Ectodermal cell (in vitro differentiated cells): ENCODE measurements at regions not wholly inside any gene's neighbourhood (a gene's known extent, or its start where the extent isn't known, plus 50 kb on each side); places are given as distances from the start of the nearest gene placed in this dataset.

Source experiments
- H3K27ac ChIP-seq: 2 replicates; pipeline ENCODE4 v1.7.0; 2013; ENCODE audit warnings: mild to moderate bottlenecking, low read depth, low read length; ENCODE audit not compliant: insufficient read depth, poor library complexity, severe bottlenecking
- H3K27me3 ChIP-seq: 2 replicates; pipeline ENCODE4 v1.7.0; 2013; ENCODE audit warnings: mild to moderate bottlenecking, low read length; ENCODE audit not compliant: insufficient read depth, control insufficient read depth, poor library complexity, severe bottlenecking
- H3K36me3 ChIP-seq: one replicate; pipeline ENCODE4 v1.7.0; 2013; ENCODE audit warnings: low read length; ENCODE audit not compliant: control insufficient read depth, insufficient read depth
- H3K4me1 ChIP-seq: one replicate; pipeline ENCODE4 v1.7.0; 2013; ENCODE audit warnings: low read length; ENCODE audit not compliant: control insufficient read depth, insufficient read depth
- H3K4me3 ChIP-seq: 2 replicates; pipeline ENCODE4 v1.7.0; 2013; ENCODE audit warnings: low read depth, low read length, control low read depth; ENCODE audit not compliant: insufficient read depth
- H3K9me3 ChIP-seq: 2 replicates; pipeline ENCODE4 v1.7.0; 2013; ENCODE audit warnings: mild to moderate bottlenecking, low read length, moderate library complexity; ENCODE audit not compliant: control insufficient read depth
- WGBS, 2 experiments: methylation state at CpG; one replicate each; pipeline ENCODE4 v1.1.7; 2013; ENCODE audit warnings: missing lambda C conversion rate in 2 of 2; 5-methylcytosine and 5-hydroxymethylcytosine counted together

DNA sequence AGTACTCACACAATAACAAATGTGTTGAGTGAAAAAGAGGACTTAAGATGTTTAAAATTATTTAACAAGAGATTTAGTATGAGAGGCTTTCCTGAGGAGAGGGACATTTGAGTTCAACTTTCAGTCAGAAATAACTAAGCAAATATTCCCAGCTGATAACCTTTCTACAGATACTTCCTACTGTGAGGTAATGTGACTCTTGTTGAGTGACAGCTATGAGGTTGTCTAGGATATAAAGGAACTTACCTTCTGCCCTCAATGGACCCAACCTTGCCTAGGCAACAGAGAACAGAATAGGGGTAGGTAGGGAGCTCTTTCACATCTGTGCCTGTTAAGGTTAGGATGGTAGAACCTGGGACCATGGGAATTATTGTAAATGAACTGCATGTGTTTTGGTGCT, 54.7 kb downstream of the GLUD2 start:
- no peaks in the 10 kb centered on the region for H3K36me3 ChIP-seq

GRCh38 chrX:121103381-121103780, 56.0 kb downstream of the GLUD2 start:
- Histone ChIP-seq H3K4me1 (no peaks in the 10 kb centered on the region), H3K36me3 (no peaks in the 10 kb centered on the region), H3K4me3 (no peak overlapping the region), H3K27me3 (no peaks in the 10 kb centered on the region), H3K27ac (no peak overlapping the region), H3K9me3 (no peaks in the 10 kb centered on the region)

More for the DNA sequence above, 54.7 kb downstream of the GLUD2 start:
- no peaks in the 10 kb centered on the region for H3K4me1 ChIP-seq
- H3K27me3 ChIP-seq, result no peaks in the 10 kb centered on the region
- H3K4me3 ChIP-seq, result no peak overlapping the region
- H3K27ac ChIP-seq, result no peak overlapping the region
- no peaks in the 10 kb centered on the region for H3K9me3 ChIP-seq

- H3K4me3 ChIP-seq, result no peak overlapping the region
- no peaks in the 10 kb centered on the region for H3K36me3 ChIP-seq
- WGBS, 2 experiments, result 84 to 96% methylated on average over 7 of the region's 7 CpGs
- no peak overlapping the region for H3K27ac ChIP-seq
- no peaks in the 10 kb centered on the region for H3K27me3 ChIP-seq
- no peaks in the 10 kb centered on the region for H3K4me1 ChIP-seq
- no peaks in the 10 kb centered on the region for H3K9me3 ChIP-seq
Observed at GRCh38 chrX:121106484-121107235, 59.2 kb downstream of the GLUD2 start.

GRCh38 chrX:121109986-121110385, 62.6 kb downstream of the GLUD2 start:
- no peaks in the 10 kb centered on the region for H3K9me3 ChIP-seq
- no peaks in the 10 kb centered on the region for H3K4me1 ChIP-seq
- WGBS, 2 experiments, result 61 to 92% methylated on average over 1 to 2 of the region's 2 CpGs
- H3K27me3 ChIP-seq, result no peaks in the 10 kb centered on the region
- H3K4me3 ChIP-seq, result no peak overlapping the region
- no peaks in the 10 kb centered on the region for H3K36me3 ChIP-seq
- H3K27ac ChIP-seq, result no peak overlapping the region

- H3K27me3 ChIP-seq, result no peaks in the 10 kb centered on the region
- H3K4me3 ChIP-seq, result no peak overlapping the region
- no peaks in the 10 kb centered on the region for H3K36me3 ChIP-seq
- H3K9me3 ChIP-seq, result no peaks in the 10 kb centered on the region
- WGBS, 2 experiments, result 100% methylated on average over 1 to 2 of the region's 3 CpGs
- no peak overlapping the region for H3K27ac ChIP-seq
- H3K4me1 ChIP-seq, result no peaks in the 10 kb centered on the region
Observed at GRCh38 chrX:121110536-121110935, 63.1 kb downstream of the GLUD2 start.

- Histone ChIP-seq H3K9me3 (no peaks in the 10 kb centered on the region), H3K36me3 (no peaks in the 10 kb centered on the region), H3K4me3 (no peak overlapping the region), H3K4me1 (no peaks in the 10 kb centered on the region), H3K27ac (no peak overlapping the region), H3K27me3 (no peaks in the 10 kb centered on the region)
- WGBS, 2 experiments, result 100% methylated on average over 1 of the region's 1 CpG; no CpG with 5 or more reads in 1 of the 2 experiments
Observed at GRCh38 chrX:121114691-121115090, 67.3 kb downstream of the GLUD2 start.

DNA sequence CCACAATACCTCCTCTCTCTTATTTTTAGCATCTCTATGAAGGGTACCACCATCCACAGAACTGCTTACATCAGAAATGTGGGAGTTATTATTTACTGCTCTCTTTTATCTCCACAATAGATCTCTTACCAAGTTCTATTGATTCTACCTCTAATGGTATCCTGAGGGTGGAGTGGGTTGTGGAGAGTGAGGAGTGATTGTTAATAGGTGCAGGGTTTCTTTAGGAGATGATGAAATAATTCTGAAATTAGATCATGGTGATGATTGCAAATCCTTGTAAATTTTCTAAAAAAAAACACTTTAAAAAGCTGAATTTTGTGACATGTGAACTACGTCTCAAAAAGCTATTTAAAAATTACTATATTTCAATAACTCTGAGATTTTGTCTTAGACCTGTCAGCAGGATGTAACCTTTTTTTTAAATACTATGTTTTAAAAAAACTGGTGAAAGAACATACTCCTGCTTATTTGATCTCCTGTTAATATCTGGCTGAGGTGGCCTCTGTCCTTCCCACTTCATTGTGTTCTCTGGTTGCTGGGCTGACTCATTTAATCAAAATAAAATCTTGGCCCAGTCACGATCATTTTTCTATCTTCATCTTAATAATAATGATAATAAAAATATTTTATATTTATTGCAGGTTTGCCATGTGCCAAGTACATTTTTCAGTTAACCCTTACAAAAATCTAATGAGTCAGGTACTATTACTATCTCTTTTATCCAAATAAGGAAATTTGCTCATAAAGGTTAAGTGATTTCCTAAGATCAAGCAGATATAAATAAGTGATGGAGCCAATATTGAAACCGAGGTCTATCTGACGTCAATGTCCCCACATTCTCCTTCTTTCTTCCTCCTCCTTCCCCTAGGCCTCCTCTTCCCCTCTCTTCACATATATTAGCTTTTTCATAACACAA, 73.5 kb downstream of the GLUD2 start:
- Histone ChIP-seq H3K9me3 (no peaks in the 10 kb centered on the region), H3K27me3 (no peaks in the 10 kb centered on the region), H3K36me3 (no peaks in the 10 kb centered on the region), H3K4me1 (no peaks in the 10 kb centered on the region), H3K27ac (no peak overlapping the region), H3K4me3 (no peak overlapping the region)
- WGBS, 2 experiments, result 79% methylated on average over 2 of the region's 4 CpGs; no CpG with 5 or more reads in 1 of the 2 experiments

DNA sequence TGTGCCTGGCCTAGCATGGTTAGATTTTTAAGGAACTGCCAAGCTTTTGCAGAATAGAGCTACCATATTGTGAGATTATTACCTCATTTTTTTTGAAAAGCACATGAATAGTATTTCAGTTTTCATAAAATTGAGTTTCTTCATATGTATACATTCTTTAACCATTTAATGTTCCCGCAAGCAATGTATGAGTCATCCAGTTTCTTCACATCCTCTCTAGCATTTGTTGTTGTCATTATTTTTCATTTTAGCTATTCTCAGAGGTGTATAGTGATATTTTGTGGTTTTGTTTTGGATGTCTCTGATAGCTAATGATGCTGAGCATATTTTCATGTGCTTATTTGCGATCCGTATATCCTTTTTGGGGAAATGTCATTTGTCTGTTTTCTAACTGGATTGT, 74.9 kb downstream of the GLUD2 start:
- Histone ChIP-seq H3K27me3 (no peaks in the 10 kb centered on the region), H3K9me3 (no peaks in the 10 kb centered on the region), H3K27ac (no peak overlapping the region), H3K4me3 (no peak overlapping the region), H3K36me3 (no peaks in the 10 kb centered on the region), H3K4me1 (no peaks in the 10 kb centered on the region)
- WGBS, 2 experiments, result 90 to 100% methylated on average over 2 to 3 of the region's 3 CpGs

DNA sequence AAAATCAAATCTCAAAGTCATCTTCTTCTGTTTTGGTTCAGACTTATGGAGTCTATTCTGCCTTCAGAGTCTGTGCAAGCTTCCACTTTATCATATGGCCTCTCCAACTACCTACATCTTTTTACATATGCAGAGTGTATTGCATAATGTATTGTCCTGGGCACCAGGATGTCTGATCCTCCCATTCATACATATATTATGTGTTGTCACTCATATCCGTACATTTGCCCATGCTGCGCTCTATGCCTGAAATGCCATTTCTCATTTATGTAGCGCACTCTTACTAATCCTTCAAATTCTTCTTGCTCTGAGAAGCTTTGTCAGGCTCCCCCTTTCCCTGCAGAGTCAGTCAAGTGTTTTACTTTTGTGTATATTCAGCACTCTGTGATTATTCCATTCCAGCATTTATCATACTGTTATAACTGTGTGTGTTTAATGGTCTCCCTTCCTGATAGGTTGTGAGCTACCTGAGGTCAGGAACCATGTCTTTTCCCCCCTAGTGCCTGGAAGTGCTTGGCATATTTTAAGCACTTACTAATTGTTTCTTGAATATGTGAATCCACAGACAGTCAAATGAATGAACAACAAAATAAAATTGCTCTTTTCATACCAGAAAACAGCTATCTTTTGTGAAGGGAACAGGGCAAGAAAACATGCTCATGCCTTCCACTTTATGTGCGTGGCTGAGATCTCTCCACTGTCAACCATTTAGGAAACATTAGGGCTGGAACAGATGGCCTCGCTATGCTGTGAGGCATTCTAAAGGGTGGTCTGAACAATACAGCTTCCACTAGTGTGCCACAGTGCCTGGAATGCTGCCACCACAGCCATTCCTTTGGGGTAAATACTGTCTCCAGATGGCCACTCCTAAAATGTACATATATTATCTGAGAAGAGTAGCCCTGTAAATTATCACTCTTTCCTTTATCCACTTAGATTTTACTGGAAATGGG, 81.8 kb downstream of the GLUD2 start:
- Histone ChIP-seq H3K27ac (no peak overlapping the region), H3K4me1 (no peaks in the 10 kb centered on the region), H3K27me3 (no peaks in the 10 kb centered on the region), H3K36me3 (no peaks in the 10 kb centered on the region), H3K9me3 (no peaks in the 10 kb centered on the region), H3K4me3 (no peak overlapping the region)
- 93% methylated on average over 5 of the region's 5 CpGs for WGBS, 2 experiments
